ENCODE measurements at regions not wholly inside any gene's neighbourhood (a gene's known extent, or its start where the extent isn't known, plus 50 kb on each side); places are given as distances from the start of the nearest gene placed in this dataset.

GRCh38 chr2:217160978-217161973, 301.4 kb upstream of the TNP1 start (continued):
- TF ChIP-seq, protein P1, sequence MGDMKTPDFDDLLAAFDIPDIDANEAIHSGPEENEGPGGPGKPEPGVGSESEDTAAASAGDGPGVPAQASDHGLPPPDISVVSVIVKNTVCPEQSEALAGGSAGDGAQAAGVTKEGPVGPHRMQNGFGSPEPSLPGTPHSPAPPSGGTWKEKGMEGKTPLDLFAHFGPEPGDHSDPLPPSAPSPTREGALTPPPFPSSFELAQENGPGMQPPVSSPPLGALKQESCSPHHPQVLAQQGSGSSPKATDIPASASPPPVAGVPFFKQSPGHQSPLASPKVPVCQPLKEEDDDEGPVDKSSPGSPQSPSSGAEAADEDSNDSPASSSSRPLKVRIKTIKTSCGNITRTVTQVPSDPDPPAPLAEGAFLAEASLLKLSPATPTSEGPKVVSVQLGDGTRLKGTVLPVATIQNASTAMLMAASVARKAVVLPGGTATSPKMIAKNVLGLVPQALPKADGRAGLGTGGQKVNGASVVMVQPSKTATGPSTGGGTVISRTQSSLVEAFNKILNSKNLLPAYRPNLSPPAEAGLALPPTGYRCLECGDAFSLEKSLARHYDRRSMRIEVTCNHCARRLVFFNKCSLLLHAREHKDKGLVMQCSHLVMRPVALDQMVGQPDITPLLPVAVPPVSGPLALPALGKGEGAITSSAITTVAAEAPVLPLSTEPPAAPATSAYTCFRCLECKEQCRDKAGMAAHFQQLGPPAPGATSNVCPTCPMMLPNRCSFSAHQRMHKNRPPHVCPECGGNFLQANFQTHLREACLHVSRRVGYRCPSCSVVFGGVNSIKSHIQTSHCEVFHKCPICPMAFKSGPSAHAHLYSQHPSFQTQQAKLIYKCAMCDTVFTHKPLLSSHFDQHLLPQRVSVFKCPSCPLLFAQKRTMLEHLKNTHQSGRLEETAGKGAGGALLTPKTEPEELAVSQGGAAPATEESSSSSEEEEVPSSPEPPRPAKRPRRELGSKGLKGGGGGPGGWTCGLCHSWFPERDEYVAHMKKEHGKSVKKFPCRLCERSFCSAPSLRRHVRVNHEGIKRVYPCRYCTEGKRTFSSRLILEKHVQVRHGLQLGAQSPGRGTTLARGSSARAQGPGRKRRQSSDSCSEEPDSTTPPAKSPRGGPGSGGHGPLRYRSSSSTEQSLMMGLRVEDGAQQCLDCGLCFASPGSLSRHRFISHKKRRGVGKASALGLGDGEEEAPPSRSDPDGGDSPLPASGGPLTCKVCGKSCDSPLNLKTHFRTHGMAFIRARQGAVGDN (IDR thresholded peaks at IDR 0.05) = no peak
- TF ChIP-seq TCF12 (IDR thresholded peaks at IDR 0.05; ENCODE audit: low read depth, low read length) (0 out of 2 replicates have a peak, but pooled peaks have one; percentile 34), HDAC6 (IDR thresholded peaks at IDR 0.05; ENCODE audit: unreplicated experiment) (no peak)

GRCh38 chr2:217160103-217160743, 300.4 kb upstream of the TNP1 start:
- H3K9me3 ChIP-seq (replicated peaks; ENCODE audit: control insufficient read depth, insufficient read depth, low read length) = no peaks in the 10 kb centered on the region; the same call in 2 of the 3 replicates
- no peaks in the 10 kb centered on the region for H3K27me3 ChIP-seq (replicated peaks in 1 of 2; ENCODE audit: control insufficient read depth in 2 of 2, insufficient read depth in 2 of 2, low read length in 1 of 2)
- CTCF ChIA-PET = interaction anchor here (1.1 to 1.6 kb wide), 2 partner anchors 17 to 86 kb away, joined by 3 to 6 read pairs; no protein-coding TSS in a partner anchor
- H3K9ac ChIP-seq (ENCODE audit: control insufficient read depth, insufficient read depth, low read length) = no peak overlapping the region
- no peaks in the 10 kb centered on the region for H3K79me2 ChIP-seq (ENCODE audit: control insufficient read depth, insufficient read depth, low read length)
- peaks cover 6% of the 10 kb centered on the region for H3K4me1 ChIP-seq (ENCODE audit: control insufficient read depth, insufficient read depth, low read length)
- in situ Hi-C loops (cut with MboI) = loop anchor here (10.0 kb wide), 1 partner anchor 455 kb away; no protein-coding TSS in a partner anchor
- intact Hi-C loops (cut with micrococcal nuclease; ENCODE audit: unreplicated experiment) = loop anchor here (5.0 to 10.0 kb wide), 5 partner anchors 68 to 478 kb away; no protein-coding TSS in a partner anchor
- DNase-seq (ENCODE audit: low read depth, low spot score) (no peak), ATAC-seq (no peak), FAIRE-seq (no peak)
- 30% methylated on average over 4 of the region's 4 CpGs for WGBS (ENCODE audit: insufficient coverage, insufficient replicate concordance, low lambda C conversion rate, missing lambda C conversion rate)
- H4K20me1 ChIP-seq (ENCODE audit: control insufficient read depth, insufficient read depth) = no peaks in the 10 kb centered on the region
- POLR2A ChIA-PET = no interaction called here
- H3K36me3 ChIP-seq (ENCODE audit: control insufficient read depth in 2 of 2, insufficient read depth in 2 of 2, low read length in 1 of 2) = no peaks in the 10 kb centered on the region
- no peak overlapping the region for H2AFZ ChIP-seq (ENCODE audit: control insufficient read depth, low read depth, low read length)
- RAD21 ChIA-PET (ENCODE audit: unreplicated experiment) = no interaction called here
- TF ChIP-seq ZNF622 (IDR thresholded peaks at IDR 0.05) = no peak
- TF ChIP-seq, protein P2, sequence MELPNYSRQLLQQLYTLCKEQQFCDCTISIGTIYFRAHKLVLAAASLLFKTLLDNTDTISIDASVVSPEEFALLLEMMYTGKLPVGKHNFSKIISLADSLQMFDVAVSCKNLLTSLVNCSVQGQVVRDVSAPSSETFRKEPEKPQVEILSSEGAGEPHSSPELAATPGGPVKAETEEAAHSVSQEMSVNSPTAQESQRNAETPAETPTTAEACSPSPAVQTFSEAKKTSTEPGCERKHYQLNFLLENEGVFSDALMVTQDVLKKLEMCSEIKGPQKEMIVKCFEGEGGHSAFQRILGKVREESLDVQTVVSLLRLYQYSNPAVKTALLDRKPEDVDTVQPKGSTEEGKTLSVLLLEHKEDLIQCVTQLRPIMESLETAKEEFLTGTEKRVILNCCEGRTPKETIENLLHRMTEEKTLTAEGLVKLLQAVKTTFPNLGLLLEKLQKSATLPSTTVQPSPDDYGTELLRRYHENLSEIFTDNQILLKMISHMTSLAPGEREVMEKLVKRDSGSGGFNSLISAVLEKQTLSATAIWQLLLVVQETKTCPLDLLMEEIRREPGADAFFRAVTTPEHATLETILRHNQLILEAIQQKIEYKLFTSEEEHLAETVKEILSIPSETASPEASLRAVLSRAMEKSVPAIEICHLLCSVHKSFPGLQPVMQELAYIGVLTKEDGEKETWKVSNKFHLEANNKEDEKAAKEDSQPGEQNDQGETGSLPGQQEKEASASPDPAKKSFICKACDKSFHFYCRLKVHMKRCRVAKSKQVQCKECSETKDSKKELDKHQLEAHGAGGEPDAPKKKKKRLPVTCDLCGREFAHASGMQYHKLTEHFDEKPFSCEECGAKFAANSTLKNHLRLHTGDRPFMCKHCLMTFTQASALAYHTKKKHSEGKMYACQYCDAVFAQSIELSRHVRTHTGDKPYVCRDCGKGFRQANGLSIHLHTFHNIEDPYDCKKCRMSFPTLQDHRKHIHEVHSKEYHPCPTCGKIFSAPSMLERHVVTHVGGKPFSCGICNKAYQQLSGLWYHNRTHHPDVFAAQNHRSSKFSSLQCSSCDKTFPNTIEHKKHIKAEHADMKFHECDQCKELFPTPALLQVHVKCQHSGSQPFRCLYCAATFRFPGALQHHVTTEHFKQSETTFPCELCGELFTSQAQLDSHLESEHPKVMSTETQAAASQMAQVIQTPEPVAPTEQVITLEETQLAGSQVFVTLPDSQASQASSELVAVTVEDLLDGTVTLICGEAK (IDR thresholded peaks at IDR 0.05; ENCODE audit: borderline replicate concordance) = no peak
- H3K4me2 ChIP-seq (ENCODE audit: control insufficient read depth, insufficient read depth) = no peak overlapping the region
- SMC1A ChIA-PET (ENCODE audit: uncharacterized antibody, unreplicated experiment) = interaction anchor here (1.1 to 1.2 kb wide), 2 partner anchors 13 to 172 kb away, joined by 3 to 4 read pairs; no protein-coding TSS in a partner anchor
- BruUV-seq (replicated peaks) = no TSS peak
- H3K4me3 ChIP-seq = no peak overlapping the region
- no peak overlapping the region for H3K27ac ChIP-seq (ENCODE audit: control insufficient read depth, insufficient read depth)

Data from GM12878 (cell line).